Activated CD4-positive, alpha-beta T cell treated with anti-CD3 and anti-CD28 coated beads, Interleukin-2, Interleukin-6, amounts not matched to agents 100 ng/mL and 50 ng/mL, durations not matched to agents 16 hours and 8 hours (primary cell): ENCODE measurements at regions not wholly inside any gene's neighbourhood (a gene's known extent, or its start where the extent isn't known, plus 50 kb on each side); places are given as distances from the start of the nearest gene placed in this dataset.
"Not testable (repeated sequence)": the region's sequence is repeated elsewhere in the genome, so short reads cannot be mapped to it uniquely, and the experiment has no call there.

Experiments used
- DNase-seq: peaks from one replicate; pipeline ENCODE4 v3.0.0-alpha.2; 2020

- DNase-seq: no peak
Measured at GRCh38 chr5:143962201-143962600, 150.2 kb downstream of the HMHB1 start.

GRCh38 chr5:143964919-143965318 is 153.0 kb downstream of the HMHB1 start:
- DNase-seq: no peak

- DNase-seq: no peak
Measured at GRCh38 chr5:143966280-143966679, 154.3 kb downstream of the HMHB1 start.

GRCh38 chr5:143968071-143968878 is 156.3 kb downstream of the HMHB1 start:
- peak; percentile 63 for DNase-seq

- no peak for DNase-seq
Measured at GRCh38 chr5:143970159-143970558, 158.2 kb downstream of the HMHB1 start.

DNA sequence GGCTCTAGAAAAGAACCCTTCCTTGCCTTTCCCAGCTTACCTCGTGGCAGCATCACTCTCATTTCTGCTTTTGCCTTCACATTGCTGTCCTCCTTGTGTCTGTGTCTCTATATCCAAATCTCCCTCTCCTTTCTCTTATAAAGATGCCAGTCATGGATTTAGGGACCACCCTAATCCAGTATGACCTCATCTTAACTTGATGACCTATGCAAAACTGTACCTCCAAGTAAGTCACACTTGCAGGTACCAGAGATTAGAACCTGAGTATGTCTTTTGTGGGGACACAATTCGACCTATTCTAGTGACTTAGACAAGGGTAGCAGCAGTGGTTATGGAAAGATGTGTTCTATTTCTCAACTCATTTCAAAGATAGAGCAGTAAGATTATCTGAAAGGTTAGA is 160.1 kb downstream of the HMHB1 start:
- no peak for DNase-seq

DNA sequence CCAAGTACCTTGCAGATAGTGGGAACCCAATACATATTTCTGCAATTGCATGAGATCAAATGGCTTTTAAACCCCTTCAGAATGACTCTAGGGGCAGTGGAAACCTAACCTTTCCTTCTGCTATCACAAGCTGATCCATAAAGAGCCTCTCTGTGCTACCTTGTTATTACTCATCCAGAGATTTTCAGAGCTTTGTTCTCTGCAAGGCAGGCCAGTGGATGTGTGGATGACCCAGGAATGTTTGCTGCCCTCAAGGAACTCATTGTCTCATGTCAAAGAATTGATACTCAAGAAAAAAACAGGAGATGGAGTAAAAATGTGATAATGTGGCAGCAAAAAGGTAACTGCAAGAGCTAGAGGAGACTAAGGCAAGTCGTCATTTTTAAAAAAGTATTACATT is 164.1 kb downstream of the HMHB1 start:
- DNase-seq: no peak

DNA sequence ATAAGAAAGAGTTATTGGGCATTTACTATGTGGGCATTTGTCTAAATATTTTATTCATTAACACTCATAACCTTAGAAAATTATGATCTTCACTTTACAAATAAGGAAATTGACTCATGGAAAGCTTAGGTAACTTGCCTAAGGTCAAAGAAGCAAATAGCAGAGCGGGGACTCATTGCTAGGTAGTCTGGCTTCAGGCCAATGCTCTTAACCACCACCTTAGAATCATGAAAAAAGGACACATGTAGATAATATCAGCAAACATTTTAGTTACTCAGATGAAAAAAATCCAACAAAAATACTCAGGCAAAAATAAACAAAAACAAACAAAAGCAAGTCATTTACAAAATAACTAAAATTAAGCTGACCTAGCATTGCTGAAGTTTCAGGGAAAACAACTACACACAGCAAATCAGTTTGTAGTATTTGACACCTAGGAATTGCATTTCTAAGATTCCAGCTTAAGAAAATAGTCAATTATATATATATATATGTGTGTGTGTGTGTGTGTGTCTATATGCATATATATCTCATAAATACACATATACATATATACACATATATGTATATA is 166.0 kb downstream of the HMHB1 start:
- no peak for DNase-seq

- DNase-seq: no peak
Measured at GRCh38 chr5:143979044-143979690, 167.2 kb downstream of the HMHB1 start.

GRCh38 chr5:143980506-143980905 is 168.5 kb downstream of the HMHB1 start:
- no peak for DNase-seq

DNA sequence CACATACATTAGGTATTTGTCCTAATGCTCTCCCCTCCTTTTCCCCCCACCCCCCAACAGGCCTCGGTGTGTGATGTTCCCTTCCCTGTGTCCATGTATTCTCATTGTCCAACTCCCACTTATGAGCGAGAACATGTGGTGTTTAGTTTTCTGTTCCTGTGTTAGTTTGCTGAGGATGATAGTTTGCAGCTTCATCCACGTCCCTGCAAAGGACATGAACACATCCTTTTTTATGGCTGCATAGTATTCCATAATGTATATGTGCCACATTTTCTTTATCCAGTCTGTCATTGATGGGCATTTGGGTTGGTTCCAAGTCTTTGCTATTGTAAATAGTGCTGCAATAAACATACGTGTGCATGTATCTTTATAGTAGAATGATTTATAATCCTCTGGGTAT is 171.0 kb downstream of the HMHB1 start:
- not testable (repeated sequence) for DNase-seq

DNA sequence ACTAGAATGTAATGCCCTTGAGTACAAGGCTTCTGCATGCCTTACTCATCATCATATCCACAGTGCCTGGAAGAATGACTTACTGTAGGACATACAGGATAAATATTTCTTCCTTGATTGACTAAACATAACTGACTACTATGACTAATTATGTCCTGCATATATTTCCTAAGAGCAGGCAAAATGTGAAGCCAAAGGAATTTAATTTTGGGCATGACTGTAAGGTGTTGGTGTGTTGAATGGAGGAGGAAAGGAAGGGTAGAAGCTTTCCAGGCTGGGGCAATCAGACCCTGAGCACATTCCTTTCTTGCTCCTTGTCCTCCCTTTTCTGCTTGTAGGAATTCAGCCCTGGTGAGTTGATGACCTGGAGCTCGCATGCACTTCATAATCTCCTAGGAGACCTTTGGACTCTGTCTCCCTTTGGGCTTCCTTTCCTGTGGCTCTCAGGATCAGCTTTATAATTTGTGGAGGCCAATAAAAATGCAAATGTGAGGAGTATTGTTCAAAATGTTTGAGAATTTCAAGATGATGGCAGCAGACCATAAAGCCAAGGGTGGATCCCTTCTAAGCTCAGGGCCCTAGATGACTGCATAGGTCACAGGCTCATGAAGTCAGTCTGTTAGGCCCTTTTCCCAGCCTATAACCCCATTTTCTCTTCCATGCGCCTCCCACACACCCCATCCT is 174.0 kb downstream of the HMHB1 start:
- no peak for DNase-seq

GRCh38 chr5:143986516-143987212 is 174.7 kb downstream of the HMHB1 start:
- DNase-seq: no peak

DNA sequence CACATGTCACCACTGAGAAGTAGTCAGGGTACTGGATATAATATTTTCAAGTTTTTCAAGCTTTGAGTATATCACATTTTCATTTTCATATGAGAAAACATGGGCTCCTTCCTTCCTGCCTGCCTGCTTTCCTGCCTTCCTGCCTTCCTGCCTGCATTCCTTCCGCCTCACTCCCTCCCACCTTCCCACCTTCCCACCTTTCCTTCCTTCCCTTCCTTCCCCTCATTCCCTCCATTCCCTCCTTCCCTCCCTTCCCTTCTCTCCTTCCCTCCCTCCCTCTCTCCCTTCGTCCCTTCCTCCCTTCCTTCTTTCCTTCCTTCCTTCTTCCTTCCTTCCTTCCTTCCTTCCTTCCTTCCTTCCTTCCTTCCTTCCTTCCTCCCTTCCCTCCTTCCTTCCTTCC is 175.3 kb downstream of the HMHB1 start:
- no peak for DNase-seq

DNA sequence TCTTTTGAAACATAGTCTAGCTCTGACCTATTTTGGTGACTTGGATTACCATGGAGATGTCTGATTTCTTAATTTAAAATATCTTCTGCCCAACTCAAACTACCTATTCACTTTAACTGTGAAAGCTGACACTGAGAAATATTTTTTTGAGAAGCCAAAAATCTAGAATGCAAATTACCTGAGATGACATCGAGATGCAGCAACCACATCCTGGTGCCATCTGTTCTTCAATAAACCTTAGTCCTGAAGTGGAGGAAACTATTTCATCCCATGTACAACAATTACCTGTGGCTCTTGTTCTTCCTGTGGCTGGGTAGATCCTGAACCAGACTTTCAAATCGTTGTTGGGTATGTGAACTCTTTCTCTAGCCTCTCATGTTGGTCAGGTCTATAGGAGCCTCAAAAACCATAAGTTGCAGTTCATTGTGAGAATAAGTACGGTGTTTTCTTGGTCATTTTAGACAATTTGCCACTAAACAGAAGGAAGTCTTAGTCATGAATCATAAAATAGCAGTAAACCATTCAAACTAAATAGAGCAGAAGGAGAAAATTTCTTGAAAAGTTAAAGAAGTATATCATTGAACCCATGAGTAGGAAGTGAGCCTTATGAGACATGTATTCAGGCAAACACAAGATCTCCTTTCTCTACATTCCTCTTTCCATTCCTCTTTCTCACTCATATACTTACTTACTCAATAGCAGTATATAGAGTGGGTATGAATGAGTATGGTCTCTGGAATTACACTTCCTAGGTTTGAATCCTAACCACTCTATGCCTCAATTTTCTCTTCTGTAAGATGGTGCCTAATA is 176.0 kb downstream of the HMHB1 start:
- no peak for DNase-seq

GRCh38 chr5:143992496-143992895 is 178.0 kb downstream of the YIPF5 start:
- no peak for DNase-seq

- DNase-seq: no peak
Measured at GRCh38 chr5:144002876-144003275, 167.6 kb downstream of the YIPF5 start.

GRCh38 chr5:144003636-144004035 is 166.8 kb downstream of the YIPF5 start:
- no peak for DNase-seq

GRCh38 chr5:144004146-144004545 is 166.3 kb downstream of the YIPF5 start:
- no peak for DNase-seq

GRCh38 chr5:144004751-144005150 is 165.7 kb downstream of the YIPF5 start:
- no peak for DNase-seq

- DNase-seq: no peak
Measured at GRCh38 chr5:144009116-144009515, 161.3 kb downstream of the YIPF5 start.

- DNase-seq: no peak
Measured at GRCh38 chr5:144011388-144011787, 159.1 kb downstream of the YIPF5 start.
